PC-9 (cell line): ENCODE measurements at regions not wholly inside any gene's neighbourhood (a gene's known extent, or its start where the extent isn't known, plus 50 kb on each side); places are given as distances from the start of the nearest gene placed in this dataset.

Experiments used
- EZH2 ChIP-seq: fragments of 200-600 bp; sonication (generic); IDR thresholded peaks from 2 replicates; pipeline ENCODE4 v1.8.0; 2017; ENCODE audit warnings: antibody characterized with exemption, low read depth
- TF ChIP-seq, protein P1 (sequence below): fragments of 200-600 bp; sonication (generic); conservative IDR thresholded peaks from 2 replicates; pipeline ENCODE4 v1.6.1; 2017; ENCODE audit warnings: mixed run types, antibody characterized with exemption, mild to moderate bottlenecking, moderate library complexity

- TF ChIP-seq, protein P1, sequence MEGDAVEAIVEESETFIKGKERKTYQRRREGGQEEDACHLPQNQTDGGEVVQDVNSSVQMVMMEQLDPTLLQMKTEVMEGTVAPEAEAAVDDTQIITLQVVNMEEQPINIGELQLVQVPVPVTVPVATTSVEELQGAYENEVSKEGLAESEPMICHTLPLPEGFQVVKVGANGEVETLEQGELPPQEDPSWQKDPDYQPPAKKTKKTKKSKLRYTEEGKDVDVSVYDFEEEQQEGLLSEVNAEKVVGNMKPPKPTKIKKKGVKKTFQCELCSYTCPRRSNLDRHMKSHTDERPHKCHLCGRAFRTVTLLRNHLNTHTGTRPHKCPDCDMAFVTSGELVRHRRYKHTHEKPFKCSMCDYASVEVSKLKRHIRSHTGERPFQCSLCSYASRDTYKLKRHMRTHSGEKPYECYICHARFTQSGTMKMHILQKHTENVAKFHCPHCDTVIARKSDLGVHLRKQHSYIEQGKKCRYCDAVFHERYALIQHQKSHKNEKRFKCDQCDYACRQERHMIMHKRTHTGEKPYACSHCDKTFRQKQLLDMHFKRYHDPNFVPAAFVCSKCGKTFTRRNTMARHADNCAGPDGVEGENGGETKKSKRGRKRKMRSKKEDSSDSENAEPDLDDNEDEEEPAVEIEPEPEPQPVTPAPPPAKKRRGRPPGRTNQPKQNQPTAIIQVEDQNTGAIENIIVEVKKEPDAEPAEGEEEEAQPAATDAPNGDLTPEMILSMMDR = no peak
- no peak for TF ChIP-seq EZH2
Observed at GRCh38 chr18:28768791-28769768, 592.1 kb upstream of the CDH2 start.
